CD14-positive monocyte (primary cell): ENCODE measurements at regions not wholly inside any gene's neighbourhood (a gene's known extent, or its start where the extent isn't known, plus 50 kb on each side); places are given as distances from the start of the nearest gene placed in this dataset.

ENCODE experiments used
- DNase-seq, 3 donors: peaks; one replicate each; pipeline ENCODE4 v3.0.0-alpha.2; 2011 to 2022
- H2AFZ ChIP-seq: 2 replicates; pipeline ENCODE4 v1.6.0; 2012; ENCODE audit warnings: mild to moderate bottlenecking, low read depth, low read length, inconsistent platforms; ENCODE audit not compliant: insufficient read depth, poor library complexity, severe bottlenecking
- H3K27ac ChIP-seq, 2 donors: 1 replicate in 1 of 2; 2 replicates in 1 of 2; pipeline ENCODE4 v1.5.1; 2012 to 2013; ENCODE audit warnings: low read length in 2 of 2, control low read depth in 1 of 2, inconsistent platforms in 1 of 2, low read depth in 1 of 2, mild to moderate bottlenecking in 1 of 2
- H3K27me3 ChIP-seq, 2 donors: one replicate each; pipeline versions ENCODE4 v1.6.0 to v1.6.1; 2011 to 2013; ENCODE audit warnings: low read length in 2 of 2; ENCODE audit not compliant: control insufficient read depth in 2 of 2, insufficient read depth in 2 of 2
- H3K36me3 ChIP-seq, 2 donors: replicated peaks in 1 of 2; 1 replicate in 1 of 2; 2 replicates in 1 of 2; pipeline versions ENCODE4 v1.5.1 to v1.6.1; 2012 to 2013; ENCODE audit warnings: low read length in 2 of 2, control low read depth in 1 of 2, inconsistent platforms in 1 of 2, mild to moderate bottlenecking in 1 of 2; ENCODE audit not compliant: insufficient read depth in 2 of 2, control insufficient read depth in 1 of 2
- H3K4me1 ChIP-seq, 2 donors: 1 replicate in 1 of 2; 2 replicates in 1 of 2; pipeline versions ENCODE4 v1.5.1 to v1.6.1; 2012 to 2013; ENCODE audit warnings: low read length in 2 of 2, control low read depth in 1 of 2, inconsistent platforms in 1 of 2, mild to moderate bottlenecking in 1 of 2, moderate library complexity in 1 of 2; ENCODE audit not compliant: insufficient read depth in 2 of 2, control insufficient read depth in 1 of 2
- H3K4me2 ChIP-seq: replicated peaks from 2 replicates; pipeline ENCODE3; 2012; ENCODE audit warnings: low read length, moderate library complexity, mild to moderate bottlenecking; ENCODE audit not compliant: poor library complexity, severe bottlenecking; ENCODE audit errors: extremely low read depth
- H3K4me3 ChIP-seq, 3 experiments: fragments of 200-600 bp in 1 of 3; sonication (generic) in 1 of 3; replicated peaks in 1 of 3; 1 replicate in 2 of 3; 2 replicates in 1 of 3; pipeline ENCODE4 v1.5.1; 2011 to 2013; ENCODE audit warnings: low read length in 3 of 3, mild to moderate bottlenecking in 3 of 3, control low read depth in 2 of 3, low read depth in 2 of 3, inconsistent platforms in 1 of 3, moderate library complexity in 1 of 3
- H3K79me2 ChIP-seq: 2 replicates; pipeline ENCODE4 v1.6.0; 2012; ENCODE audit warnings: mild to moderate bottlenecking, control low read depth, inconsistent platforms, low read length, moderate library complexity; ENCODE audit not compliant: insufficient read depth
- H3K9ac ChIP-seq: 2 replicates; pipeline ENCODE4 v1.6.0; 2017; ENCODE audit warnings: low read length, mild to moderate bottlenecking; ENCODE audit not compliant: insufficient read depth, poor library complexity, severe bottlenecking
- H3K9me3 ChIP-seq, 2 donors: replicated peaks in 1 of 2; 1 replicate in 1 of 2; 2 replicates in 1 of 2; pipeline versions ENCODE4 v1.5.1 to v1.6.1; 2012 to 2013; ENCODE audit warnings: low read length in 2 of 2, control low read depth in 1 of 2; ENCODE audit not compliant: control insufficient read depth in 1 of 2, insufficient read depth in 1 of 2
- H4K20me1 ChIP-seq: 2 replicates; pipeline ENCODE4 v1.6.0; 2012; ENCODE audit warnings: mild to moderate bottlenecking, low read length, control low read depth, moderate library complexity; ENCODE audit not compliant: insufficient read depth
- H3K27ac Mint-ChIP-seq, 7 donors: one replicate each; pipeline ENCODE4 v1.8.0; 2020; ENCODE audit warnings: mild to moderate bottlenecking in 7 of 7, mixed read lengths in 7 of 7, moderate library complexity in 6 of 7, inconsistent platforms in 2 of 7
- H3K27me3 Mint-ChIP-seq, 3 donors: one replicate each; pipeline ENCODE4 v1.8.0; 2021 to 2022; ENCODE audit warnings: low read depth in 3 of 3, mild to moderate bottlenecking in 3 of 3, mixed read lengths in 3 of 3, moderate library complexity in 3 of 3, inconsistent platforms in 1 of 3
- H3K36me3 Mint-ChIP-seq, 2 donors: one replicate each; pipeline ENCODE4 v1.8.0; 2020; ENCODE audit warnings: mixed read lengths in 2 of 2, inconsistent platforms in 1 of 2, mild to moderate bottlenecking in 1 of 2
- H3K4me1 Mint-ChIP-seq: one replicate; pipeline ENCODE4 v1.8.0; 2020; ENCODE audit warnings: mild to moderate bottlenecking, mixed read lengths
- H3K4me3 Mint-ChIP-seq, 2 donors: one replicate each; pipeline ENCODE4 v1.8.0; 2020; ENCODE audit warnings: mild to moderate bottlenecking in 2 of 2, mixed read lengths in 2 of 2, moderate library complexity in 1 of 2
- H3K9me3 Mint-ChIP-seq, 7 donors: one replicate each; pipeline ENCODE4 v1.8.0; 2020 to 2022; ENCODE audit warnings: mixed read lengths in 7 of 7, mild to moderate bottlenecking in 6 of 7, moderate library complexity in 6 of 7, inconsistent platforms in 2 of 7
- WGBS: methylation state at CpG from one replicate; pipeline ENCODE4 v1.1.5; 2013; ENCODE audit warnings: missing lambda C conversion rate; ENCODE audit not compliant: insufficient coverage; 5-methylcytosine and 5-hydroxymethylcytosine counted together
- intact Hi-C, 2 donors: fragments of 100-400 bp; cut with micrococcal nuclease; formaldehyde crosslinking; loops; one replicate each; pipeline versions ENCODE4 v1.15.0 to v1.15.1; 2023
- TF ChIP-seq, protein P1 (sequence below): fragments of 200-600 bp; IDR thresholded peaks from one replicate; pipeline ENCODE4 v1.8.0; 2022; ENCODE audit warnings: antibody characterized with exemption, mild to moderate bottlenecking

DNA sequence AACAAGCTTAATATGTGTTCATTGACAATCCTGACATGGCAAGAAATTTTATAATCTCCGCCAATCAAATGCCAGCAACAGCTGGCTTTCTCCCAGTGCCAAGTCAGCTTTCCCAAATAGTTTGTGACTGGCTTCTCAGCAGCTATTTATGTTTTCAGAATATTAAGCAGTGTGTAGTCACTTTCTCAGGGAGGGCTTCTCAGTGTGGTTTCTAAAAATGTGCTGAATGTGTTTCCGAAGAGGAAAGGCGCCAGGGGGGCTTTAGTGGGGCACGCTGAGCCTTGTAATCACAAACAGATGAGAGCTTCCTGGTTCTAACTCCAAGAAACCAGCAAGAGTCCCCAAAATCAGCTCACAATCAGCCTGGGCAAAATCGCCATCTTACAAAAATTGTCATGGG lies 258.7 kb upstream of the CPEB2 start:
- peaks cover 0 to 4% (median 0%) of the 10 kb centered on the region in 7 donors for H3K9me3 Mint-ChIP-seq
- no peak overlapping the region for H3K9ac ChIP-seq
- no peak for DNase-seq
- no peaks in the 10 kb centered on the region for H3K4me1 Mint-ChIP-seq
- 54% methylated on average over 2 of the region's 5 CpGs for WGBS
- H3K27me3 Mint-ChIP-seq = peaks cover 0 to 2% (median 0%) of the 10 kb centered on the region in 3 donors
- no peaks in the 10 kb centered on the region for H3K9me3 ChIP-seq
- no peak overlapping the region for H3K4me2 ChIP-seq
- H3K27me3 ChIP-seq = no peaks in the 10 kb centered on the region
- no peak overlapping the region for H2AFZ ChIP-seq
- no peak overlapping the region for H3K27ac ChIP-seq
- H3K4me3 ChIP-seq = no peak overlapping the region
- H3K36me3 ChIP-seq = no peaks in the 10 kb centered on the region
- TF ChIP-seq, protein P1, sequence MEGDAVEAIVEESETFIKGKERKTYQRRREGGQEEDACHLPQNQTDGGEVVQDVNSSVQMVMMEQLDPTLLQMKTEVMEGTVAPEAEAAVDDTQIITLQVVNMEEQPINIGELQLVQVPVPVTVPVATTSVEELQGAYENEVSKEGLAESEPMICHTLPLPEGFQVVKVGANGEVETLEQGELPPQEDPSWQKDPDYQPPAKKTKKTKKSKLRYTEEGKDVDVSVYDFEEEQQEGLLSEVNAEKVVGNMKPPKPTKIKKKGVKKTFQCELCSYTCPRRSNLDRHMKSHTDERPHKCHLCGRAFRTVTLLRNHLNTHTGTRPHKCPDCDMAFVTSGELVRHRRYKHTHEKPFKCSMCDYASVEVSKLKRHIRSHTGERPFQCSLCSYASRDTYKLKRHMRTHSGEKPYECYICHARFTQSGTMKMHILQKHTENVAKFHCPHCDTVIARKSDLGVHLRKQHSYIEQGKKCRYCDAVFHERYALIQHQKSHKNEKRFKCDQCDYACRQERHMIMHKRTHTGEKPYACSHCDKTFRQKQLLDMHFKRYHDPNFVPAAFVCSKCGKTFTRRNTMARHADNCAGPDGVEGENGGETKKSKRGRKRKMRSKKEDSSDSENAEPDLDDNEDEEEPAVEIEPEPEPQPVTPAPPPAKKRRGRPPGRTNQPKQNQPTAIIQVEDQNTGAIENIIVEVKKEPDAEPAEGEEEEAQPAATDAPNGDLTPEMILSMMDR = no peak
- no peaks in the 10 kb centered on the region for H3K79me2 ChIP-seq
- H3K4me3 Mint-ChIP-seq = no peak overlapping the region
- H4K20me1 ChIP-seq = no peaks in the 10 kb centered on the region
- H3K27ac Mint-ChIP-seq = no peak overlapping the region
- H3K4me1 ChIP-seq = no peaks in the 10 kb centered on the region
- H3K36me3 Mint-ChIP-seq = no peaks in the 10 kb centered on the region
- intact Hi-C loops = no loop called here

DNA sequence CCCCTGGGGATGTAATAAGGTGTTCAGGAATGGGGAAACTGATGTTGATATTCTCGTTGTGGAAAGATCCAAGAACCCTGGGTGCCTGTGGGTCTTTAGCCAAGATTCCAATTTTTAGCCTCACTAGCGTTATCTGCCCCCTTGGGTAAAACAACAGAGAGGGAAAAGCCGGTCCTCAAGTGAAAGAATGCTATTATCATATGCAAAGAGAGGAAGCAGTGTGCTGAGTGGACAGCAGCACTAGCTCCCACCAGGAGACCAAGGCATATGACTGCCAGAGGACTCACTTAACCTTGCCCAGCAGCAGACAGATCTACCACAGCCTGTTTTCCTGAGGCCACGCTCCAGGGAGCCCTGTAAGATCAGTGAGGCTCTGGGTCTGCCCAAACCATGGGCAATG lies 257.9 kb upstream of the CPEB2 start:
- Histone ChIP-seq H3K27me3 (no peaks in the 10 kb centered on the region), H2AFZ (no peak overlapping the region), H3K27ac (no peak overlapping the region), H3K79me2 (no peaks in the 10 kb centered on the region), H3K9me3 (no peaks in the 10 kb centered on the region), H3K36me3 (no peaks in the 10 kb centered on the region), H3K4me3 (no peak overlapping the region), H3K4me2 (no peak overlapping the region), H3K4me1 (no peaks in the 10 kb centered on the region), H4K20me1 (no peaks in the 10 kb centered on the region), H3K9ac (no peak overlapping the region)
- Mint-ChIP-seq H3K27me3 (peaks cover 0 to 2% (median 2%) of the 10 kb centered on the region in 3 donors), H3K9me3 (peaks cover 0 to 4% (median 0%) of the 10 kb centered on the region in 7 donors), H3K27ac (no peak overlapping the region), H3K4me3 (no peak overlapping the region), H3K36me3 (no peaks in the 10 kb centered on the region), H3K4me1 (no peaks in the 10 kb centered on the region)
- intact Hi-C loops = no loop called here
- TF ChIP-seq, protein P1 = no peak
- DNase-seq = no peak
- 100% methylated on average over 1 of the region's 4 CpGs for WGBS
